ACHN (cell line): ENCODE measurements at regions not wholly inside any gene's neighbourhood (a gene's known extent, or its start where the extent isn't known, plus 50 kb on each side); places are given as distances from the start of the nearest gene placed in this dataset.

ENCODE experiments used
- DNase-seq: peaks from one replicate; pipeline ENCODE4 v3.0.0-alpha.2; 2015
- in situ Hi-C: cut with HindIII; loops from 2 replicates; pipeline ENCODE4 v1.10.0; 2017; ENCODE audit warnings: low sequenced_read_pairs, low pct_ligation_motif_present, low pct_unique_long_range_greater_than_20kb

GRCh38 chr2:20917287-20917660, 94.4 kb upstream of the LDAH start:
- DNase-seq, result no peak
- in situ Hi-C loops, result no loop called here

DNA sequence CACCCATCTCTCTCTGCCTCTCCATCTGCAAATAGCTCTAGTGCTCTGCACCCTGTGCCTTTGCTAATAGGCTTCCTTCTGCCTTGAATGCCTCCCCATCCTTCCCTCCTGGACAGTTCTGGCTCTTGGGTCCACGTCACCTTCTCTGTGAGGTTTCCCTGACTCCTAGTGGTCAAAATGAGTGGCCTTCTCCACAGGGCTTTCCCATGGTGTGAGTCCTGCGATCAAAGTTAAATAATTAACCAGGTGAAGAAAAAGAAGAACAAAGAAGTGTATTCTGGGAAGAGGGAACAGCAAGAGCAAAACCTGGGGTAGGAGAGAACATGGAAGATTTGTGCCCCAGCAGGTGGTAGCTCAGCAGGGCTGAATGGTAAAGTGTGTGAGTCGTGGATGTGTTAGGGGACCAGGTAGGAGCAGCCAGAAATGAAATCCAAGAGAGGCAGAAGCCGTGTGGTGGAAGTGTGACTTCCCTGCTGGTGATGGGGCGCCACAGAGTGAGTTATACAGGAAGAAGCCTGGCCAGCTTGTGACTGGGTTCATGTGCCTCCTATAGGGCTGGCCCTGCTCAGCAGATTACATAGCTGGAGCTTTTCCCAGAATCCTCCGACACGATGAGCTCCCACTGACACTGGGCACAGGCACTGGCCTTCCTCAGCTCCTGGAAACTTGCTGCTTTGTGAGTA, 93.8 kb upstream of the LDAH start:
- in situ Hi-C loops, result no loop called here
- peak; percentile 75 for DNase-seq

DNA sequence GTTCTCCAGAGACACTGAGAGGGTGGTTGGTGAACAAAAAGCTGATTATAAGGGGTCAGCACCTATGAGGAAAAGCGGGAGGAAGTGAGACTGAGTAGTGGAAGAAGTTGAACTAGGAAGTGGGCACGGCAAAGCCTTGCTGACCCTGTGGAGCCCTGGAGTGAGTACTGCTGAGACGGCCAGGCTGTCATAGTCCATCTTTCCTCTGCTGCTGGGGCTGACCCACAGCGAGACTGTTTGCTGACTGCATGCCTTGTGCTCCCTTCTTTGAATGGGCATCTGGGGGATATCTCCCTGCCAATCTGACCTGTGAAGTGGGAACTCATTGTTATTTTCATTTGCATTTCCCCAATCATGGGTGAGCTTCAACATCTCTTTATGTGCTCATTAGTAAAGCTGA, 92.4 kb upstream of the LDAH start:
- no peak for DNase-seq
- in situ Hi-C loops, result no loop called here

GRCh38 chr2:20914771-20915170, 91.9 kb upstream of the LDAH start:
- no peak for DNase-seq
- in situ Hi-C loops, result no loop called here

GRCh38 chr2:20914087-20914486, 91.2 kb upstream of the LDAH start:
- in situ Hi-C loops, result no loop called here
- no peak for DNase-seq

GRCh38 chr2:20913491-20913890, 90.6 kb upstream of the LDAH start:
- no peak for DNase-seq
- in situ Hi-C loops, result no loop called here

DNA sequence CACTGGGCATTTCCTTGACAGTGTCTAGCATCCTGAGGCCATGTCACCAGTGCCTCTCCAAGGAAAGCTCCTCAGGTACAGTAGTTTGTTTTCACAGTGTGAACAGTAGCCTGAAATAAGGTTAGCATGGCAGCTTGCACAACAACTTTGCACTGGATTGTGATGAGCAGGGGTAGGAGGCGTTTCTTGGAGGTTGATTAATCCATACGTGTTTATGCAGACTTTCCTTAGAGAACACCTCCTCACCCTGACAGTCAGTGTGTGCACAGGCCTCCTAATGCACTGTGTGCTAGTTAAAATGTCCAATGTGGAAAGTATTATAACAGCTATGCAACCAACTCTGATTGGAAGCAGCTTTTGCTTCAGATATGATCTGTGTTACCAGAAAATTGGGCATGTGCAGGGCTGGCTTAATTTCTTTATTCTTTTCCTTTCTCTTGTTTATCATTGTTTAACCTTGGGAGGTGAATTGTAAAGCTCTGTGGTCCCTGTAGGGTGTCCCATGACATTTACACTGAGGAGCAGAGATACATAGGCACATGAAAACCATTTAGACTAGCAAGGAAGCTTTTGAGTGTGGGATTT, 77.2 kb upstream of the LDAH start:
- in situ Hi-C loops, result no loop called here
- DNase-seq, result no peak

GRCh38 chr2:20897874-20898453, 75.1 kb upstream of the LDAH start:
- in situ Hi-C loops, result no loop called here
- no peak for DNase-seq

- no peak for DNase-seq
- in situ Hi-C loops, result no loop called here
These were observed 74.1 kb upstream of the LDAH start for GRCh38 chr2:20897047-20897446.

- in situ Hi-C loops, result no loop called here
- DNase-seq, result no peak
These were observed 61.9 kb upstream of the LDAH start for GRCh38 chr2:20884829-20885228.

GRCh38 chr2:20882466-20883170, 59.7 kb upstream of the LDAH start:
- in situ Hi-C loops, result no loop called here
- DNase-seq, result no peak

DNA sequence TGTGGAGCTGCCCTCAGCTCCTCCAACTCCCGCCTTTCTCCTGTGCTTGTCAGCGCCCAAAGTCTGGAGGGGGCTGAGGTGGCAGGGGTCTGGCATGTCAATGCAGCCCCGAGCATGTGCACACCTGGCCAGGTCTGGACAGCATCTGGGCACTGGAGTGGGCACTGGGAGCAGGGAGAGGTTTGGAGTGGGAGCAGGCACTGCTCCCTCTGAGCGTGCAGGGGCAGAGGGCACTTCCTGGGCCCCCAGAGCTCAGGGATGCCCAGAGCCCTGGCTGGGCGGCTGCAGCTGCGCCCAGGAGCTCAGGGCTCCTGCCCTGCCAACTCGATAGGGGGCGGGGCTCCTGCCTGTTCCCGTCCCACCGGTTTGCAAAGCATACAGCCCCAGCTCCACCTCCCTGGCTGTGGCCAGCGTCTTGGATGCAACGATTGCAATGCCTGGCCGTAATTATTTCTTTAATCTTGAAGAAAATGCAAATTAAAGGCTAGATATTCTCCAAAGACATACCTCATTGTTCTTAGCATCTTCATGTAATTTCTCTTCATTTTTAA, 57.4 kb upstream of the LDAH start:
- no peak for DNase-seq
- in situ Hi-C loops, result no loop called here

DNA sequence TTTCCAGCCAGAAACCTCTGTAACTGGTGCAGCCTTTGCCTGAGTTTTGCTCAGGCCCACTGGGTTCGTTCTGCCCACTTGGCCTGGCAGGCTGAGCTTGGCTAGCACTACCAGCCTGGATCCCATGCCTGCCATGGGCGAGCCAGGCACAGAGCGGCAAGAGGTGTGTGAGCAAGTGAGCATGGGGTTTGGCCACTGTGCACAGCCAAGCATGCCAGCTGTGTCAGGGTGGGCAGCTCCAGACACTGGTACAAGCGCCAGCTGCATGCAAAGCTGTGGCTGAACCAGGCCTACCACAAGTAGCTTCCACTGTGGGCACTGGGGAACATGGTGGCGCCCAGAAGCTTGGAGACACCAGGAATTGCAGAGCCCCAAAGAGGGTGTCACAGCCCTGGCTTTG, 56.3 kb upstream of the LDAH start:
- in situ Hi-C loops, result no loop called here

GRCh38 chr2:20877960-20878359, 55.1 kb upstream of the LDAH start:
- in situ Hi-C loops, result no loop called here
- DNase-seq, result no peak

More for the DNA sequence above, 56.3 kb upstream of the LDAH start:
- no peak for DNase-seq
